GM10266 (cell line): ENCODE measurements at regions not wholly inside any gene's neighbourhood (a gene's known extent, or its start where the extent isn't known, plus 50 kb on each side); places are given as distances from the start of the nearest gene placed in this dataset.
A peak's percentile ranks its signal among the peaks of the same experiment; 100 is the strongest.
"Not testable (repeated sequence)": the region's sequence is repeated elsewhere in the genome, so short reads cannot be mapped to it uniquely, and the experiment has no call there.

Experiments used
- DNase-seq: peaks from one replicate; pipeline ENCODE4 v3.0.0; 2012; ENCODE audit errors: extremely low spot score
- CTCF ChIP-seq: IDR thresholded peaks from 2 replicates; pipeline ENCODE4 v1.5.1; 2012; ENCODE audit warnings: mild to moderate bottlenecking, low read depth; ENCODE audit not compliant: control insufficient read depth, insufficient read depth; ENCODE audit errors: missing control alignments

GRCh38 chr4:110344165-110344564, 131.8 kb upstream of the ENPEP start:
- DNase-seq: peak; percentile 17
- peak; percentile 16 for TF ChIP-seq CTCF

DNA sequence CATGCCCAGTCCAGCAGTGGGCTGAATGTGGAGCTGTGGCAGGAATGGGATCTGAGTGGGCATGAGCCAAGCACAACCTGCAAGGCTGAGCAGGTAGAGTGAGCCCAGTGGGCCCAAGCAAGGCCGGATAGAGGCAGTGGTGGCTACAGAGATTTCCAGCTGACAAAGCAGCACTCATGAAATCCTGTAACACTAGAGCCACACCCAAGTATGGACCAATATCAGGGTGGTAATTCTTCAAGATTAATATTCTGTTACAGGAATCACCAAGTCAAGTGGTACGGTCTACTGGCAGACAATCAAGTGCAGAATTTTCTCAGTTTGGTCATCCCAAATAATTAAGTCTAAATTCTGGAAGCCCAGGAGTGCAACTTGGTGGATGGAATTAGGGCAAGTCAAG, 132.4 kb upstream of the ENPEP start:
- DNase-seq: no peak
- TF ChIP-seq CTCF: no peak

GRCh38 chr4:110341118-110341517, 134.8 kb upstream of the ENPEP start:
- not testable (repeated sequence) for DNase-seq

DNA sequence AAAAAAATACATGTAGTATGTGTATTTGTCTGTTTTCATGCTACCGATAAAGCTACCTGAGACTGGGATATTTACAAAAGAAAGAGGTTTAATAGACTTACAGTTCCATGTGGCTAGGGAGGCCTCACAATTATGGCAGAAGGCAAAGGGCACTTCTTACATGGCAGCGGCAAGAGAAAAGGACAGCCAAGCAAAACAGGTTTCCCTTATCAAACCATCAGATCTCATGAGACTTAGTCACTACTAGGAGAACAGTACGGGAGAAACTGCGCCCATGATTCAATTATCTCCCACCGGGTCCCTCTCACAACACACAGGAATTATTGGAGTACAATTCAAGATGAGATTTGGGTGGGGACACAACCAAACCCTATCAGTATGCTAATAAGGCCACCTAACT, 137.0 kb upstream of the ELOVL6 start:
- no peak for TF ChIP-seq CTCF
- no peak for DNase-seq

- no peak for DNase-seq
- no peak for TF ChIP-seq CTCF
Measured at GRCh38 chr4:110332483-110332882, 134.1 kb upstream of the ELOVL6 start.

- DNase-seq: not testable (repeated sequence)
Measured at GRCh38 chr4:110326426-110326825, 128.0 kb upstream of the ELOVL6 start.

DNA sequence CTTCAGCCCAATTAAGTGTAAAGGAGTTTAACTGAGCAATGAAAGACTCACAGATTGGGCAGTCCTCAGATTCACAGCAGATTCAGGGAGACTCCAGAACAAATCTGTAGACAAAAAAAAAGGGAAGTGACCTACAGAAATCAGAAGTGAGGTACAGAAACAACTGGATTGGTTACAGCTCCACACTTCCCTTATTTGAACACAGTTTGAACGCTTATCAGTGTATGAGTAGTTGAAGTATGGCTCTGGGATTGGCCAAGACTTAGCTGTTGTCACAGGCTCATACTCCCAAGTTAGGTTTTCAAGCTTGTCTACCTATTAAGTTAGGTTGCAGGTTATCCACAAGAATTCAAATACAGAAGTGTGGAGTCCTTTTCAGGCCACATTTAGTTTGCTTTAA, 112.4 kb upstream of the ELOVL6 start:
- no peak for TF ChIP-seq CTCF
- no peak for DNase-seq

- no peak for TF ChIP-seq CTCF
- DNase-seq: no peak
Measured at GRCh38 chr4:110309675-110310074, 111.3 kb upstream of the ELOVL6 start.
